Stomach smooth muscle (tissue), 2 donors: ENCODE measurements at regions not wholly inside any gene's neighbourhood (a gene's known extent, or its start where the extent isn't known, plus 50 kb on each side); places are given as distances from the start of the nearest gene placed in this dataset.

Experiments
- H3K27ac ChIP-seq: one replicate; pipeline ENCODE4 v1.7.0; 2013; ENCODE audit warnings: mild to moderate bottlenecking, low read length, inconsistent platforms
- H3K27me3 ChIP-seq, 2 donors: one replicate each; pipeline ENCODE4 v1.7.0; 2013; ENCODE audit warnings: low read length in 2 of 2; ENCODE audit not compliant: insufficient read depth in 2 of 2, control insufficient read depth in 1 of 2
- H3K36me3 ChIP-seq, 2 donors: one replicate each; pipeline ENCODE4 v1.7.0; 2013; ENCODE audit warnings: low read length in 2 of 2; ENCODE audit not compliant: control insufficient read depth in 2 of 2, insufficient read depth in 2 of 2
- H3K4me1 ChIP-seq: one replicate; pipeline ENCODE4 v1.7.0; 2013; ENCODE audit warnings: low read length; ENCODE audit not compliant: control insufficient read depth, insufficient read depth
- H3K4me3 ChIP-seq, 2 donors: one replicate each; pipeline ENCODE4 v1.7.0; 2013; ENCODE audit warnings: low read length in 2 of 2
- H3K9ac ChIP-seq, 2 donors: one replicate each; pipeline ENCODE4 v1.7.0; 2013; ENCODE audit warnings: low read length in 2 of 2, mild to moderate bottlenecking in 1 of 2
- H3K9me3 ChIP-seq, 2 donors: one replicate each; pipeline ENCODE4 v1.7.0; 2013; ENCODE audit warnings: low read length in 2 of 2; ENCODE audit not compliant: control insufficient read depth in 2 of 2
- donor health status: healthy.
- donor health status: Pancreatic carcinoma.

GRCh38 chr22:44363980-44364750, 51.4 kb upstream of the SHISAL1 start:
- peaks cover 46% of the 10 kb centered on the region for H3K4me1 ChIP-seq
- H3K27ac ChIP-seq, result no peak overlapping the region

GRCh38 chr22:44363013-44363979, 50.5 kb upstream of the SHISAL1 start:
- peak overlapping the region in 1 of 2 donors; percentile 39 for H3K9ac ChIP-seq
- H3K9me3 ChIP-seq, result no peaks in the 10 kb centered on the region
- no peaks in the 10 kb centered on the region for H3K27me3 ChIP-seq
- peaks cover 55% of the 10 kb centered on the region for H3K4me1 ChIP-seq
- no peaks in the 10 kb centered on the region for H3K36me3 ChIP-seq
- peak overlapping the region; percentile 60 for H3K27ac ChIP-seq
- H3K4me3 ChIP-seq, result peak overlapping the region in 1 of 2 donors; percentile 22

More at GRCh38 chr22:44363980-44364750, 51.4 kb upstream of the SHISAL1 start:
- H3K9me3 ChIP-seq, result no peaks in the 10 kb centered on the region
- H3K36me3 ChIP-seq, result no peaks in the 10 kb centered on the region
- no peak overlapping the region for H3K9ac ChIP-seq
- H3K4me3 ChIP-seq, result no peak overlapping the region
- H3K27me3 ChIP-seq, result no peaks in the 10 kb centered on the region

DNA sequence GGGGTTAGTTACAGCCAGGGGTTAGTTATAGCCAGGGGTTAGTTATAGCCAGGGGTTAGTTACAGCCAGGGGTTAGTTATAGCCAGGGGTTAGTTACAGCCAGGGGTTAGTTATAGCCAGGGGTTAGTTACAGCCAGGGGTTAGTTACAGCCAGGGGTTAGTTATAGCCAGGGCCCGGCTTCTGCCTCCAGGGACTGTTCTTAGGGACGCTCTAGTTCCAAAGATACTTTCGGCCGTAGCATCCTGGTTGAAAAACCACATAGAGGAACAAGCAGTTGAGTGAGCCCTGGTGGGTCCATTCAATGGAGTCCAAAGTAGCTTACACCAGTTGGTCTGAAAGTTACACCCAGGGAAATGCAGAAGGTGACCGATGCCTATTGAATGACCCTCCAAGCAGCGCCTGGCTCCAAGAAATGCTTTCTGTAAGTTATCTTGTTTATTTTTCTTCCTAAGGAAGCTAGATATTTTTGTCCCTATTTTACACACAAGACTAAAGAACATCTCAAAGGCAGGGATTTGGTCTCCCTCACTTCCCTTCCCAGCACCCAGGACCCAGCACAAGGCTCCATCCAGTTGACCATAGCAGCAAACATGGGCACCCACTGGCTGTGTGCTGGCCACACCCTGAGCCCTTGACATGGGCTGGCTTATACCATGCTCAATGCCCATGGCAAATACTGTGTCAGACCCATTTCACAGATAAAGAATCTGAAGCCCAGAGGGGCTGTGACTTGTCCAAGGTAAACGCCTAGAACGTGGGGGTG, 49.7 kb upstream of the SHISAL1 start:
- Histone ChIP-seq H3K4me3 (no peak overlapping the region), H3K27ac (peak overlapping the region; percentile 60), H3K36me3 (no peaks in the 10 kb centered on the region), H3K27me3 (no peaks in the 10 kb centered on the region), H3K9me3 (no peaks in the 10 kb centered on the region), H3K9ac (peak overlapping the region in 1 of 2 donors; percentile 39), H3K4me1 (peaks cover 63% of the 10 kb centered on the region)
